ENCODE measurements at regions not wholly inside any gene's neighbourhood (a gene's known extent, or its start where the extent isn't known, plus 50 kb on each side); places are given as distances from the start of the nearest gene placed in this dataset.
"Not testable (repeated sequence)": the region's sequence is repeated elsewhere in the genome, so short reads cannot be mapped to it uniquely, and the experiment has no call there.

- DNase-seq (ENCODE audit: low read depth in 2 of 2): no peak
Measured at GRCh38 chr1:65584399-65584798, 163.9 kb downstream of the LEPR start.

- no peak for DNase-seq (ENCODE audit: low read depth in 2 of 2)
Measured at GRCh38 chr1:65590279-65590678, 169.8 kb downstream of the LEPR start.

DNA sequence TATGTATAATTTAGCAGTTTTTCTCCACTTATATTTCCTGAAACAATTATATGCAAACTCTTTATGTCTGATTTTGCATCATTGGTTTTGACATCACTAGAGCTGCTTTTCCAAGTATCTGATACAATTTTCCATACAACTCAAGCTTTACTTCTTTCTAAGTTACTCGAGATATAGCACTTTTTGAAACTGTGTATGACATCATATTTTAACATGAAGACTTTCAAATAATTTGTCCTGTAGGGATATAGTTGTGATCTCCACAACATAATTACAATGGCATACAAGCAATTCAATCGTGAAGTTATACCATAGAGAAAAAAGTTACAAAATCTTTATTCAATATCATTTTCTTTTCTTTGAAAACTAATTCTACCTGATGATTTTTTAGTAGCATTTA lies 173.0 kb downstream of the LEPR start:
- no peak for DNase-seq (ENCODE audit: low read depth in 2 of 2)

DNA sequence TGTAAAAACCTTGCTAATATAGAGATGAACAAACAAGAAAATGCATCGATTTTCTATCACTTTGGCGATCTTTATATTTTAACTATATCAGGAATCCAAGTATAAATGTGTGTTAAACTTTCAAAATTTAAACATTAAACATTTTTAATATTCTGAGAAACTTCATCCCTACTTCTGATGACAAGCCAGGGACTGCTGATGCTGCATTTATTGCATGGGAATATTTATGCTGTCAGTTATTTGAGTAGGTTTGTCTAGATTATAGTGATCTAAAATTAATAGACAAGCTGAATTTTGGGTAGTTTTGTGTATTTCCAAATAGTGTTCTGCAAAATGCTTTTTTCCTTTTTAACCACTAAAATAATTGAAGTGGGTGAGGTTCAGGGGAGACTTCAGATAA lies 175.3 kb downstream of the LEPR start:
- DNase-seq (ENCODE audit: low read depth in 2 of 2): no peak

GRCh38 chr1:65596768-65597167 lies 176.3 kb downstream of the LEPR start:
- DNase-seq (ENCODE audit: low read depth in 2 of 2): no peak

DNA sequence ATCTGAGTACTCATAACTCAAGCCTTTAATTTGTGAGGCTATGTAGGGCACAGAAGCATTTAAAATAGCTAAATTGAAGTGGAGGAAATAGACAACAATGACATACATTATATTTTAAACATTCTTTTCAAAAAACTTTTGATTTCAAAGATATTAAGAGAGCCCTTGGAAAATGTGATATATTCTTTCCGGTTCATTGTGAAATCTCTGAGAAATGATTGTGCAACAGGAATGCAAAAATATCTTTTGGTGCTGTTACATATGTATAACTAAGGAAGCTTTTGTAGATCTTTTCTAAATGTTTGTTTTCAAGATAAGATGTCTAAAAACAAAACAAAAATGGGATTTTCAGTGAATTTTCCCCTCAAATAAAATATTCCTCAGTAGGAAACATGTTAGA lies 185.2 kb downstream of the LEPR start:
- no peak for DNase-seq (ENCODE audit: low read depth in 2 of 2)

DNA sequence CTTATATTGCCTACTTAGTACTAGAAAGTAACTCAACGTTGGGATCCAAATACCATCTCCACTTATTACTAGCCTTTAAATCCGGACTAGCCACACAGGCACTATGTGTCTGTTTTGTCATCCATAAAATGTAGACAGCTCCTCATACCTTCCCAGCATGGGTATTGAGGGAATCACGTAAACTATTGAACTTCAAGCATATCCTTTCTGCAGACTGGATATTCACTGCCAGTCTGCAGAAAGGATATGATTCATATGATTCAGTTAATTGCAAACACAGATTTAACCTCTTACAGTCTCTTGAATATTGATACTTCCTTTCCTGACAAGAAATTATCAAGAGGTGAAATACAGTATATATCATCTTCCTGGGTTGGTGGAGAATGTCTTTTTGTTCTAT lies 186.0 kb downstream of the LEPR start:
- no peak for DNase-seq (ENCODE audit: low read depth in 2 of 2)

- DNase-seq (ENCODE audit: low read depth in 2 of 2): no peak
Measured at GRCh38 chr1:65613884-65614283, 178.8 kb upstream of the PDE4B start.

DNA sequence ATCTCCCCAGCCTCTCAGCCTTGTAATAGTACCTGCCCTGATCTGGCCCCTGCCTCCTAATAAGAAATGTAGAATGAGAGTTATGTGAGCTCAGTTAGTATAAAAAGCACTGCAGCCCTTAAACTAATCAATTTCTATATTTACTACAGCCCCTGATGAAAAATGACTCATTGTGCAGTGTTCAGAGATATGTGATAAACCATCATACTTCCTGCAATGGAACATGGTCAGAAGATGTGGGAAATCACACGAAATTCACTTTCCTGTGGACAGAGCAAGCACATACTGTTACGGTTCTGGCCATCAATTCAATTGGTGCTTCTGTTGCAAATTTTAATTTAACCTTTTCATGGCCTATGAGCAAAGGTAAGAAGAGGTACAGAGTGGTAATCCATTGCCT lies 176.8 kb upstream of the PDE4B start:
- no peak for DNase-seq (ENCODE audit: low read depth in 2 of 2)

DNA sequence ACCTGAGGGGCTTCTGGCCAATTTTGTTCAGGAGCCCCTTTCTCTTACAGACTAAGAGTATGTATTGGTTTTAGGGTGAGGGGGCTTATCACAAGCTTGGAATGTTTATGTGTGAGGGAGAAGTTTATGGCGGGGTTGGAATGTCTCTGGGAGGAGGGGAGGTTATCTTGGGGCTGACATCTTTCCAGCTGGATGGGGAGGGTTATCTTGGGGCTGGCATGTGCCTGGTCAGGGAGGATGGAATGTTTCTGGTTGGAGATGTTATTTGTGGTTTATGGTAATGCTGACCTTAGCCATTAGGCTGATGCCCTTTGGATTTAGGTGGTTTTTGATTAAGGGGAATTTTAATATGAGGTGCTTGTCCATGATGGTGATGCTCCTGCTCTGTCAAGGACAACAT lies 171.0 kb upstream of the PDE4B start:
- DNase-seq (ENCODE audit: low read depth in 2 of 2): not testable (repeated sequence)

DNA sequence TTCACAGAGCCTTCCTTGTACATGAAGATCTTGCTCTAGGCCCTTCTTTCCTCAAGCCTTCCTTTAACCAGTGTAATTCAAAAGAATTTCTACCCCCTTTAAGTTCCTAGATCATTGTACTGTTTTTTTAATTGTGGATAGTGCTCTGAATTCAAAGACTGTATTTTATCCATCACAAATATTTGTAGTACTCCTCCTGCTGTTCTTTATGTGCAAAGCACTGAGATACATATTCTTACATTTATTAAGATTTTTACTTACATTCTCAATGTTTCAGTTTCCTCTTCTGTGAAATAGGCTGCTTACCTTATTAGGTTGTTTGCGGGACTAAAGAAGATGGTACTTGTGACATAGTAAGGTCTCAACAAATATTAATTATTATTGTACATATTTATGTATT lies 168.8 kb upstream of the PDE4B start:
- no peak for DNase-seq (ENCODE audit: low read depth in 2 of 2)

- DNase-seq (ENCODE audit: low read depth in 2 of 2): no peak
Measured at GRCh38 chr1:65625528-65625927, 167.2 kb upstream of the PDE4B start.

DNA sequence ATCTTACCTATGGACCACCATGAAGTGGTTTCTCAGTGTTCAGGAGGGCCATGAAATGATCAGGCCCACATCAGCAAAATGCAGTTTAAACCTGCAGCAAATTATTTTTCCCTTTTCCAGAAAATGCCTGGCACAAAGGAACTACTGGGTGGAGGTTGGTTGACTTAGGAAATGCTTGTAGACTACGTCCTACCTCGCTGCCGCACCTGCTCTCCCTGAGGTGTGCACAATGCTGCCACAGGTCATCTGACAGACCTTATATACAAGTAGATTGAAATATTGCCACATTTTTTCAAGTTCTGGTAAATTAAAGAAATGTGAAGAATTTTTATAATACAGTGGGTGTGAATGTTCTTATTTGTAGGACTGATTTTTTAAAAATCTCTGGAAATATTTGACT lies 166.7 kb upstream of the PDE4B start:
- DNase-seq (ENCODE audit: low read depth in 2 of 2): no peak

DNA sequence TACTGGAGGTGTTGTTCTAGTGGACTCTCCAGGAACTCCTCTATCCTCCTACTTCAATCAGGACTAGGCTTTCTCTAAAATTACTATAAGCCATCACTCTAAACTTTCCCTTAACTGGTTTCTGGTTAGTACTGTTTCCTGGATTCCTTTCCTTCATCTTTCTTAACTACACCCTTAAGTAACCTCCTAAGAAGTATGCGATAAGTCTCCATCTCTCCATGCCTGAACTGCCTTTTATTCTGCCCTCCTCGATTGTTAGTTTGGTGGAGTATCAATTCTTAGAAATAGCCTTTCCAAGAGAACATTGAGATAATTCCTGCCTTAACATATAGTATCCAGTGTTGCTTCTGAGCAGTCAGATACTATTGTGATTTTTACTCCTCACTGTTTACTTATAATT lies 162.9 kb upstream of the PDE4B start:
- no peak for DNase-seq (ENCODE audit: low read depth in 2 of 2)

DNA sequence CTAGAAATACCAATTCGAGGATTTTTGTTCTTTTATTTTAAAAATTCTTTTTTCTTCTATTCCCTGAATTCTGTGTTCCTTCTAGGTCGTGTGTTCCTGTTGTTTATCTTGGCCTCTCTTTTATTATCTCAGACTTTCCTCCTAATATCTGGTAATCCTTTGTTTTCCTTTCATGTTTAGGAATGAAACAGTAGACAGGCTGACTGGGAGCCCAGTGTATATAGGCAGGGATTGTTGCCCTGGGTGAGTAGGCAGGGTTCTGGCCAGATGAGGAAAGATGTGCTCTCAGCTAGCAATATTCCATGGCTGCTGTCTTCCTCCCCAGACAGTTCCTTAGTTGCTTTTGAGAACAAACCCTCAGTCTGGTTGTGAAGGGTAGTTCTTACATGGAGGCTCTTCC lies 161.8 kb upstream of the PDE4B start:
- DNase-seq (ENCODE audit: low read depth in 2 of 2): no peak

- no peak for DNase-seq (ENCODE audit: low read depth in 2 of 2)
Measured at GRCh38 chr1:65632235-65632634, 160.5 kb upstream of the PDE4B start.

- DNase-seq (ENCODE audit: low read depth in 2 of 2): no peak
Measured at GRCh38 chr1:65640046-65640445, 152.6 kb upstream of the PDE4B start.

DNA sequence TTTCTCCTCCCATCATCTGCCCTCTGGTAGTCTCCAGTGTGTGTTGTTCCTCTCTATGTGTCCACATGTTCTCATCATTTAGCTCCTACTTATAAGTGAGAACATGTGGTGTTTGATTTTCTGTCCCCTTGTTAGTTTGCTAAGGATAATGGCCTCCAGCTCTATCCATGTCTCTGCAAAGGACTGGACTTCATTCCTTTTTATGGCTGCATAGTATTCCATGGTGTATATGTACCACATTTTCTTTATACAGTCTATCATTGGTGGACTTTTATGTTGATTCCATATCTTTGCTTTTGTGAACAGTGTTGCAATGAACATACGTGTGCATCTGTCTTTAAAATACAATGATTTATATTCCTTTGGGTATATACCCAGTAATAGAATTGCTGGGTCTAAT lies 143.5 kb upstream of the PDE4B start:
- DNase-seq (ENCODE audit: low read depth in 2 of 2): not testable (repeated sequence)

- no peak for DNase-seq (ENCODE audit: low read depth in 2 of 2)
Measured at GRCh38 chr1:65650682-65651081, 142.0 kb upstream of the PDE4B start.

GRCh38 chr1:65654526-65654925 lies 138.2 kb upstream of the PDE4B start:
- DNase-seq (ENCODE audit: low read depth in 2 of 2): not testable (repeated sequence)

DNA sequence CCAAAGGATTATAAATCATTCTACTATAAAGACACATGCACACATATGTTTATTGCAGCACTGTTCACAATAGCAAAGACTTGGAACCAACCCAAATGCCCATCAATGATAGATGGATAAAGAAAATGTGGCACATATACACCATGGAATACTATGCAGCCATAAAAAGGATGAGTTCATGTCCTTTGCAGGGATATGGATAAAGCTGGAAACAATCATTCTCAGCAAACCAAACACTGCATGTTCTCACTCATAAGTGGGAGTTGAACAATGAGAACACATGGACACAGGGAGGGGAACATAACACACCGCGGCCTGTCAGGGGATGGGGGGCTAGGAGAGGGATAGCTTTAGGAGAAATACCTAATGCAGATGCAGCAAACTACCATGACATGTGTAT lies 135.1 kb upstream of the PDE4B start:
- not testable (repeated sequence) for DNase-seq (ENCODE audit: low read depth in 2 of 2)

GRCh38 chr1:65658122-65658521 lies 134.6 kb upstream of the PDE4B start:
- no peak for DNase-seq (ENCODE audit: low read depth in 2 of 2)

GRCh38 chr1:65668368-65668767 lies 124.3 kb upstream of the PDE4B start:
- DNase-seq (ENCODE audit: low read depth in 2 of 2): no peak

GRCh38 chr1:65670518-65670917 lies 122.2 kb upstream of the PDE4B start:
- no peak for DNase-seq (ENCODE audit: low read depth in 2 of 2)

- DNase-seq (ENCODE audit: low read depth in 2 of 2): no peak
Measured at GRCh38 chr1:65674522-65674921, 118.2 kb upstream of the PDE4B start.

Measured in stimulated activated CD8-positive, alpha-beta memory T cell treated with anti-CD3 and anti-CD28 coated beads, Interleukin-7, amount 100 ng/mL, for 4 hours (primary cell).